ENCODE measurements at regions not wholly inside any gene's neighbourhood (a gene's known extent, or its start where the extent isn't known, plus 50 kb on each side); places are given as distances from the start of the nearest gene placed in this dataset.

GRCh38 chr9:1745980-1746379 is 269.2 kb upstream of the SMARCA2 start:
- Histone ChIP-seq H3K9me2 (ENCODE audit: insufficient read depth) (no peaks in the 10 kb centered on the region), H3K27ac (ENCODE audit: low read depth, low read length) (no peak overlapping the region), H3K4me2 (ENCODE audit: low read length) (no peak overlapping the region), H3K27me3 (ENCODE audit: insufficient read depth, low read length) (no peaks in the 10 kb centered on the region), H2AFZ (ENCODE audit: low read depth, low read length, poor library complexity, severe bottlenecking) (no peak overlapping the region), H4K20me1 (ENCODE audit: insufficient read depth) (no peaks in the 10 kb centered on the region), H3K79me2 (ENCODE audit: insufficient read depth, low read length) (no peaks in the 10 kb centered on the region), H3K4me3 (replicated peaks in 1 of 2; ENCODE audit: low read depth in 1 of 2, low read length in 2 of 2) (no peak overlapping the region), H3K9me3 (ENCODE audit: control insufficient read depth in 1 of 2, insufficient read depth in 1 of 2, low read depth in 1 of 2, low read length in 2 of 2) (peaks cover 0 to 3% of the 10 kb centered on the region in 2 experiments; a peak in 1 of 4 replicates), H3K4me1 (ENCODE audit: control insufficient read depth in 1 of 2, insufficient read depth in 2 of 2, low read length in 2 of 2) (no peaks in the 10 kb centered on the region), H3K36me3 (ENCODE audit: control insufficient read depth in 1 of 2, insufficient read depth in 2 of 2, low read length in 2 of 2) (no peaks in the 10 kb centered on the region), H3K9ac (ENCODE audit: low read length) (no peak overlapping the region)
- intact Hi-C loops (cut with micrococcal nuclease): no loop called here
- TF ChIP-seq ZNF274 (IDR thresholded peaks at IDR 0.05; ENCODE audit: low read depth, low read length): no peak
- TF ChIP-seq ZBTB33 (IDR thresholded peaks at IDR 0.05; ENCODE audit: extremely low read depth, insufficient replicate concordance, low read length): no peak
- TF ChIP-seq ELF1 (IDR thresholded peaks at IDR 0.05; ENCODE audit: borderline replicate concordance, low read depth): no peak
- DNase-seq (ENCODE audit: low read depth, low spot score): no peak
- CTCF ChIA-PET: no interaction called here
- POLR2A ChIA-PET: no interaction called here
- no TSS peak for BruUV-seq (replicated peaks)
- RAD21 ChIA-PET (ENCODE audit: low non-redundant PET in 1 of 2, low total read pairs in 2 of 2, uncharacterized antibody in 2 of 2, unreplicated experiment in 2 of 2): no interaction called here
- ATAC-seq: no peak

DNA sequence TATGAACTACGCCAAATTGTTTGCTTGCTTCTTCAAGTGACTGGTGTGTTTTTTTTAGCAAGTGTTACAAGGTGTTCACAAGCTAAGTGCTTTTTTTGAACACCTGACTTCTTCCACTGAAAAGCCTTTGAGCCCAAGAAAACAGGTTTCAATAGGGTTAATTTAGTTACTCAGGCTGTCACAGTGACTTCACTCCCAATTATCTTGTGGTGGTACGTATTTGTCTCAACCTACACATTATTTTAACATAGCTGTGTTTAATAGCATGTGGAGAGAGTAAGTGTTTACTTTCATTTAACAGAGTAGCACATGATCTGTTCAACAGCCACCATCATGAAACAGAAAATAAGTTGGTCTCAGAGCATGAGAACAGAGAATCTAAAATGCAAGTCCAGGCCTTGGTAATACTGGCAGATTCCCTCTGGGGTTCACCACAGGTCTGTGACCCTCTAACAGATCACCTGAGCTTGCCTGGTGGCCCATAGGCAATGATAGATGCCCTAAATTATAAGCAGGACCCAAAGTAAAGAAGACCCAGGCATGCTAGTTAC is 267.7 kb upstream of the SMARCA2 start:
- Histone ChIP-seq H3K9ac (ENCODE audit: low read length) (no peak overlapping the region), H3K9me2 (ENCODE audit: insufficient read depth) (no peaks in the 10 kb centered on the region), H3K4me2 (ENCODE audit: low read length) (no peak overlapping the region), H3K27me3 (ENCODE audit: insufficient read depth, low read length) (no peaks in the 10 kb centered on the region), H3K4me1 (ENCODE audit: control insufficient read depth in 1 of 2, insufficient read depth in 2 of 2, low read length in 2 of 2) (no peaks in the 10 kb centered on the region), H2AFZ (ENCODE audit: low read depth, low read length, poor library complexity, severe bottlenecking) (no peak overlapping the region), H4K20me1 (ENCODE audit: insufficient read depth) (no peaks in the 10 kb centered on the region), H3K79me2 (ENCODE audit: insufficient read depth, low read length) (no peaks in the 10 kb centered on the region), H3K9me3 (ENCODE audit: control insufficient read depth in 1 of 2, insufficient read depth in 1 of 2, low read depth in 1 of 2, low read length in 2 of 2) (peaks cover 0 to 3% of the 10 kb centered on the region in 2 experiments; a peak in 1 of 4 replicates), H3K27ac (ENCODE audit: low read depth, low read length) (no peak overlapping the region), H3K36me3 (ENCODE audit: control insufficient read depth in 1 of 2, insufficient read depth in 2 of 2, low read length in 2 of 2) (no peaks in the 10 kb centered on the region), H3K4me3 (replicated peaks in 1 of 2; ENCODE audit: low read depth in 1 of 2, low read length in 2 of 2) (no peak overlapping the region)
- no peak for TF ChIP-seq REST (IDR thresholded peaks at IDR 0.05; ENCODE audit: low read depth)
- no peak for TF ChIP-seq EGR1 (IDR thresholded peaks at IDR 0.05; ENCODE audit: low read depth)
- TF ChIP-seq SP1 (IDR thresholded peaks at IDR 0.05; ENCODE audit: low read depth): no peak
- no peak for TF ChIP-seq YY1 (IDR thresholded peaks at IDR 0.05; ENCODE audit: extremely low read depth, insufficient replicate concordance, low read depth, low read length)
- TF ChIP-seq ZFX (IDR thresholded peaks at IDR 0.05): no peak
- TF ChIP-seq EZH2 (IDR thresholded peaks at IDR 0.05): no peak
- TF ChIP-seq POLR2A (IDR thresholded peaks at IDR 0.05; ENCODE audit: borderline replicate concordance, extremely low read depth, insufficient read depth, insufficient read length): no peak
- no peak for TF ChIP-seq RAD21 (IDR thresholded peaks at IDR 0.05; ENCODE audit: low read depth)
- no peak for TF ChIP-seq SRF (IDR thresholded peaks at IDR 0.05; ENCODE audit: low read depth)
- DNase-seq (ENCODE audit: low read depth, low spot score) (no peak), ATAC-seq (no peak)
- RAD21 ChIA-PET (ENCODE audit: low non-redundant PET in 1 of 2, low total read pairs in 2 of 2, uncharacterized antibody in 2 of 2, unreplicated experiment in 2 of 2): no interaction called here
- BruUV-seq (replicated peaks): no TSS peak
- POLR2A ChIA-PET: no interaction called here
- intact Hi-C loops (cut with micrococcal nuclease): no loop called here
- CTCF ChIA-PET: no interaction called here

All from HCT116 (cell line).